GM23338 (cell line): ENCODE measurements at regions not wholly inside any gene's neighbourhood (a gene's known extent, or its start where the extent isn't known, plus 50 kb on each side); places are given as distances from the start of the nearest gene placed in this dataset.

Source experiments
- EZH2 ChIP-seq: fragments of 200-600 bp; sonication (generic); IDR thresholded peaks from one replicate; pipeline ENCODE4 v1.8.0; 2017; ENCODE audit warnings: antibody characterized with exemption, mild to moderate bottlenecking, low read depth; ENCODE audit not compliant: unreplicated experiment
- EZH2phosphoT487 ChIP-seq: fragments of 200-600 bp; sonication (generic); IDR thresholded peaks from one replicate; pipeline ENCODE4 v1.8.1; 2018; ENCODE audit warnings: antibody characterized with exemption; ENCODE audit not compliant: unreplicated experiment
- JUNB ChIP-seq: IDR thresholded peaks from one replicate; pipeline ENCODE4 v1.6.1; 2016; ENCODE audit warnings: antibody characterized with exemption; ENCODE audit not compliant: unreplicated experiment
- POLR2AphosphoS5 ChIP-seq: IDR thresholded peaks from 2 replicates; pipeline ENCODE4 v1.6.1; 2016; ENCODE audit warnings: antibody characterized with exemption, low read depth
- REST ChIP-seq: IDR thresholded peaks from one replicate; pipeline ENCODE4 v1.6.1; 2018; ENCODE audit warnings: antibody characterized with exemption; ENCODE audit not compliant: unreplicated experiment
- STAT1 ChIP-seq: IDR thresholded peaks from one replicate; pipeline ENCODE4 v1.6.1; 2016; ENCODE audit warnings: antibody characterized with exemption; ENCODE audit not compliant: unreplicated experiment
- ZNF114 ChIP-seq: fragments of 250-450 bp; sonication (Bioruptor Pico); IDR thresholded peaks from 2 replicates; pipeline ENCODE4 v1.5.0; 2020; ENCODE audit warnings: mild to moderate bottlenecking, moderate library complexity
- TF ChIP-seq, protein P1 (sequence below), 2 experiments: fragments of 200-600 bp in 1 of 2; sonication (generic) in 1 of 2; conservative IDR thresholded peaks; 2 replicates each; pipeline versions ENCODE4 v1.5.1 to v1.6.1; 2016 to 2017; ENCODE audit warnings: antibody characterized with exemption in 2 of 2, low read depth in 2 of 2, mild to moderate bottlenecking in 2 of 2, moderate library complexity in 1 of 2

DNA sequence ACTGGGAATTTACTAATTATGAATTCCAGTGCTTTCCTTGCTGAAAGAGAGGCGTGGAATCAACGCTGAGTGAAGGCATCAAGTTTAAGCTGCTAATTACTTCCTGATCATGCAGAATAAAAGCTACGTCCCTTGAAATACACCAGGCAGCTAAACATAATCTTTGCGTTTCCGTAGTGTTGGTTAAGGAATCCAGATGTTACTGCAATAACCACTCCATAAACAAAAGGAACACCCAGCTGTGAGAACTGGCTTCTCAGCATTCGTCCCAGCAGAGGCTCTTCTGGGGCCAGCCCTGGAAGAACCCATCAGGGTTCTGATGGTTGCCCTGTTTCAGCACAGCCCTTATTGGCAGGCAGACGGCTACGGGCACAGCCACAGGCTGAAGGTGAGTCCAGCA, 111.4 kb downstream of the CDH26 start:
- TF ChIP-seq, protein P1, sequence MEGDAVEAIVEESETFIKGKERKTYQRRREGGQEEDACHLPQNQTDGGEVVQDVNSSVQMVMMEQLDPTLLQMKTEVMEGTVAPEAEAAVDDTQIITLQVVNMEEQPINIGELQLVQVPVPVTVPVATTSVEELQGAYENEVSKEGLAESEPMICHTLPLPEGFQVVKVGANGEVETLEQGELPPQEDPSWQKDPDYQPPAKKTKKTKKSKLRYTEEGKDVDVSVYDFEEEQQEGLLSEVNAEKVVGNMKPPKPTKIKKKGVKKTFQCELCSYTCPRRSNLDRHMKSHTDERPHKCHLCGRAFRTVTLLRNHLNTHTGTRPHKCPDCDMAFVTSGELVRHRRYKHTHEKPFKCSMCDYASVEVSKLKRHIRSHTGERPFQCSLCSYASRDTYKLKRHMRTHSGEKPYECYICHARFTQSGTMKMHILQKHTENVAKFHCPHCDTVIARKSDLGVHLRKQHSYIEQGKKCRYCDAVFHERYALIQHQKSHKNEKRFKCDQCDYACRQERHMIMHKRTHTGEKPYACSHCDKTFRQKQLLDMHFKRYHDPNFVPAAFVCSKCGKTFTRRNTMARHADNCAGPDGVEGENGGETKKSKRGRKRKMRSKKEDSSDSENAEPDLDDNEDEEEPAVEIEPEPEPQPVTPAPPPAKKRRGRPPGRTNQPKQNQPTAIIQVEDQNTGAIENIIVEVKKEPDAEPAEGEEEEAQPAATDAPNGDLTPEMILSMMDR (conservative IDR thresholded peaks at IDR 0.05; ENCODE audit: low read depth in 2 of 2): no peak
- TF ChIP-seq POLR2AphosphoS5 (no peak), EZH2phosphoT487 (no peak), EZH2 (no peak), REST (no peak), STAT1 (no peak), JUNB (no peak), ZNF114 (CRISPR knock-in tag) (no peak)
